ENCODE measurements at regions not wholly inside any gene's neighbourhood (a gene's known extent, or its start where the extent isn't known, plus 50 kb on each side); places are given as distances from the start of the nearest gene placed in this dataset.
"Not testable (repeated sequence)": the region's sequence is repeated elsewhere in the genome, so short reads cannot be mapped to it uniquely, and the experiment has no call there.

DNA sequence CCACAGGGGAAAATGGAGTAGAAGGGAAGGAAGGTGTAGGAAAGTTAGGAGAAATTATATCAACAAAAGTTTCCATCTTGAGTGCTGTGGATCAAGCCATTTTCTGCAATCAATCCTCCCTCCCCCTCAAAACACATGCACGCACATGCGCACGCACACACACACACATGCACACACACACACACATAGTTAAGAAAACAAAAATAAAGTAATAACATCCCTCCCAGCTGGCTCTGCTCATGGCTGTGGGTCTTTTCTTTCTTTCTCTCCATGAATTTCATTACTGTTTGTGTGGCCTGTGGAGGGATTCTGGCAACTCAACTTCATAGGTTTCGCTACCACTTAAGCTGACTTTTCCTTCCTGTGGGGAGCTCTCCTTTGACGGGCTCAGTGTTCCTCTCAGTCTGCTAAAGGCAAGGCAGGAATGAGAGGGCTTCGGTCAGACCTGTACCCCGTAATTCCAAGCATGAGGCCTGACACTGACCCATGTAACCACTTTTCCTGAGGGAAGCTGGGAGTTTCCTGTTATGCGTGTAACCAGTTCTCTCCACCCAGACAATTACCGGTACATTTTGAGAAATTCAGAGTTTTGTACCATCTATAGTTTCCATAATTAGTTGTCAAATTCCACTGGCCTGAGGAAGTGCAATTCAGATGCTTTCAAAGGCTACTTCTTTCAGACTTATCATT, 79.8 kb downstream of the ZNF92 start:
- no peak for DNase-seq (ENCODE audit: low spot score)

DNA sequence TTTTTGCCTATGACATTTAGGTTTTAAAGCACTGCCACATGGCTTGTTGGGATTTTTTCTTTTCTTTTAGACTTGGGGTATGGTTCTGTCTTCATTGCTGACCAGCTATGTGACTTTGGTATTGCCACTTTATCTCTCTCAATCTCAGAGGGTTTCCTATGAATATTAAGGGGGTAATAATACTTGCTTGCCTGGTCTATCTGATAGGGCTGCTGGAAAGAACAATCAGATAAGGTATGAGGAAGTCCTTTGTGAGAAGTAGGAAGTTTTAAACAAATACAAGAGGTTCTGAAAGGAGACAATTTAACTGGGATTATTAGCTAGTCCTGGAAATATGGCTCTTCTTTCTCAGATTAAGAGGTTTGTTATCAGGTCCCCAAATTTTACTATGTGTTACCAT, 80.8 kb downstream of the ZNF92 start:
- DNase-seq (ENCODE audit: low spot score) = no peak

GRCh38 chr7:65455050-65455449, 81.4 kb downstream of the ZNF92 start:
- DNase-seq (ENCODE audit: low spot score) = not testable (repeated sequence)

DNA sequence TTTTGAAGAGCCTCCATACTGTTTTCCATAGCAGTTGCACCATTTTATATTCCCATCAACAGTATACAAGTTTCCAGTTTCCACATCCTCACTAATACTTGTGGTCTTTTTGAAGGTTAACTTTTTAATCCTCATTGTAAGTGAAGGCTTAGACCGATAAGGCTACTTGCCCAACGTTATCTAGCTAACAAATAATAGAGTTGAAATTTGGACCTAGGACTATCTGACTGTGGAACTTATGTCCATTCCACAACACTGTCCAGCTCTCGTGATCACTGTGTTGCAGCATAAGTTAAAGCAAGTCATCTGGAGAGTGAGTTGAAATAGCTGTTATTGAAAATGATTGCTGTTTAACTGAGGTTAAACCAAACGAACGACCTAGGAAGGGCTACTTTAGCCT, 84.0 kb downstream of the ZNF92 start:
- no peak for DNase-seq (ENCODE audit: low spot score)

DNA sequence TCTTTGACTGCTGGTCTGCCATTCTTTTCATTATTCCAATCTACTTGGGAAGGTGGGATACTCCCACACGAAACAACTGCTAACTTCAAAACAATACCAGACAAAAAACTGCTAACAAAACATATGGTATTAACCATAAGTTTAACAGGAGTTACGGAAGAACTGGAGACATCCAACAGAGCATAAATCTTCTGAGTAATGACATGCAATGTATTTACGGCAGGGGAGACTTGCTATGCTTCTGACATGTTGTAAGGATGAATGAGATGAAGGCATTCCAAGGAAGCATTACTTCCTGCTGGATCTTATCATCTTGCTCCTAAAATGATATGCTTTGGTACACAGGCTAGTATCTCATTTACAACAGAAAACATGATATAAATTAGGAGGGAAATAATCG, 85.8 kb downstream of the ZNF92 start:
- no peak for DNase-seq (ENCODE audit: low spot score)

- DNase-seq (ENCODE audit: low spot score) = no peak
Measured at GRCh38 chr7:65462148-65462716, 88.6 kb downstream of the ZNF92 start.

GRCh38 chr7:65463184-65463583, 89.5 kb downstream of the ZNF92 start:
- no peak for DNase-seq (ENCODE audit: low spot score)

GRCh38 chr7:65469919-65470558, 96.4 kb downstream of the ZNF92 start:
- DNase-seq (ENCODE audit: low spot score) = not testable (repeated sequence)

GRCh38 chr7:65471587-65471986, 97.9 kb downstream of the ZNF92 start:
- no peak for DNase-seq (ENCODE audit: low spot score)

DNA sequence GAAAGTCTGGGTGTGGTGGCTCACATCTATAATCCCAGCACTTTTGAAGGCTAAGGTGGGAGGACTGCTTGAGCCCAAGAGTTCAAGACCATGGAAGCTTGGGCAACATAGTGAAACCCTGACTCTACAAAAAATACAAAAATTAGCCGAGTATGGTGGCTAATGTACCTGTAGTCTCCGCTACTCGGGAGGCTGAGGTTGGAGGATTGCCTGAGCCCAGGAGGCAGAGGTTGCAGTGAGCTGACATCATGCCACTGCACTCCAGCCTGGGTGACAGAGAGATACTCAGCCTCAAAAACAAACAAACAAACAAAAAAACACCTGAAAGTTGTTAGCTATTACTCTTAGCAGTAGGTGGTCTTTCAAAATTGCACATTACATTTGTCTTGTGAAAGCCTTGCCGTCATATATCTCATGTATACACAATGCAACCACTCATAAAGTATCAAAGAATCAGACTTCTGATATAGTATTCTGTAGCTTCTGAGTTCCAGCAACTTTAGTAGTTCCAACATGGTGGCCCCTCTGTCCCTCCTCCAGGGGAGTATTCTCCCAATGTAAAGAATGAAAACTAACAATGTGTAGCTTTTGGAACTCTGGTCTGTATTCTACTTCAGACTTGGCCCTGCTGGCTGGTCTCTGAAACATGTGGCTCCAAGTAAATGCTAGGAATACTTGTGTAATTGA, 101.5 kb downstream of the ZNF92 start:
- DNase-seq (ENCODE audit: low spot score) = no peak

DNA sequence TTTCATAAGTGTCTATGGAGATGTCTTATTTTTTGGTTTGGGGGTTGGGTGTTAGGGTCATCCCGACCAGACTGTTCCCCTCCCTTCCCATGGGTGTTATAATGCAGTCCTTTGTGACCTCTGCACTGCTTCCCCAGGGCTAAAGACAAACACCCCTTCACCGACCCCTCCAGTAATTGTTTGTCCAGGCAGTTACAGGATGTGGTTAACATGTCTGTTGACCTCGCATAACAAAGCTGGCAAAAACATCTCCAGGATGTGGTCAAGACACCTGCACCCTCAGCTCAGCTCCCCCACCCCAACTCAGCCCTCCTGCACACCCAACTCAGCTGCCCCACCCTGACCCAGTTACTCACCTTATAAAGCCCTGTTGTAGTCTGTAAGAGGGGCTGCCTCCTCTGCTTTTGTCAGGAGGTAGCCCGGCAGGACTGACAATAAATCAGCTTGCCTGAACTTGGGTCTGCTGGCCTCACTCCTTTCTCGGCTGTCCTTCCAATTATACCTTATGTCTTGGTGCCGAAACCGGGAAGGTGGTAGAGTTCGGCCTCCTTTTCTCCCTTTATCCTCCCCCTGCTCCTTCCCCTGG, 102.2 kb downstream of the ZNF92 start:
- no peak for DNase-seq (ENCODE audit: low spot score)

DNA sequence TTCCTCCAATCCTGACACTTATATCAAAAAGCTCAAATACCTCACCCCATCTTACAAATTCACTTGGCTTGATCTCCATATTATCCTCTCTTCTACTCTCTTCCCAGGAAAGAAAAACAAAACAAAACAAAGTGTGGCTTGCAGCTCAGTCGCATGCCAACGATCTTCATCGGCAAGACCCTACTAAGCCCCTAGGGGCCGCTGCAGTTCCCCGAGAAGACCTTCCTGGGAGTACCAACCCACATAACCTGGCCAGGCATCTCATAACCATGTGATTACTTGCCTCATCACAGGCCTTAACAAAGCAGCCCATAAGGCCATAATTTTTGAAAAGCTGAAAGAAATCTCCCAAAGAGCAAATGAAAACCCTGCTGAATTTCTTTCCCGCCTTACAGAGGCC, 103.7 kb downstream of the ZNF92 start:
- no peak for DNase-seq (ENCODE audit: low spot score)

DNA sequence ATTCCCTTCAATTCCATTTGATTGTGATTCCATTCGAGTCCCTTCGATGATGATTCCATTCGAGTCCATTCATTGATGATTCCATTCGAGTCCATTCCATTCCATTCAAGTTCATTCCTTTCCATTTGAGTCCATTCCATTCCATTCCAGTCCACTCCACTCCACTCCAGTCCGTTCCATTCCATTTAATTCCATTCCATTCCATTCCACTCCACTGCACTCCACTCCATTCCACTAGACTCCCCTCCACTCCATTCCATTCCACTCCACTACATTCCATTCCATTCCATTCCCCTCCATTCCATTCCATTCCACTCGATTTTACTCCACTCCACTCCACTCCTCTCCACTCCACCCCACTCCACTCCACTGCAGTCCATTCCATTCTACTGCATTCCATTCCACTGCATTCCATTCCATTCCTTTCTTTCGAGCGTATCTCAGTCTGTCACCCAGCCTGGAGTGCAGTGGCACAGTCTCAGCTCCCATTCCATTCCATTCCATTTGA, 115.7 kb downstream of the ZNF92 start:
- no peak for DNase-seq (ENCODE audit: low spot score)

GRCh38 chr7:65496697-65497096, 123.0 kb downstream of the ZNF92 start:
- DNase-seq (ENCODE audit: low spot score) = not testable (repeated sequence)

GRCh38 chr7:65503434-65504152, 129.9 kb downstream of the ZNF92 start:
- DNase-seq (ENCODE audit: low spot score) = no peak

DNA sequence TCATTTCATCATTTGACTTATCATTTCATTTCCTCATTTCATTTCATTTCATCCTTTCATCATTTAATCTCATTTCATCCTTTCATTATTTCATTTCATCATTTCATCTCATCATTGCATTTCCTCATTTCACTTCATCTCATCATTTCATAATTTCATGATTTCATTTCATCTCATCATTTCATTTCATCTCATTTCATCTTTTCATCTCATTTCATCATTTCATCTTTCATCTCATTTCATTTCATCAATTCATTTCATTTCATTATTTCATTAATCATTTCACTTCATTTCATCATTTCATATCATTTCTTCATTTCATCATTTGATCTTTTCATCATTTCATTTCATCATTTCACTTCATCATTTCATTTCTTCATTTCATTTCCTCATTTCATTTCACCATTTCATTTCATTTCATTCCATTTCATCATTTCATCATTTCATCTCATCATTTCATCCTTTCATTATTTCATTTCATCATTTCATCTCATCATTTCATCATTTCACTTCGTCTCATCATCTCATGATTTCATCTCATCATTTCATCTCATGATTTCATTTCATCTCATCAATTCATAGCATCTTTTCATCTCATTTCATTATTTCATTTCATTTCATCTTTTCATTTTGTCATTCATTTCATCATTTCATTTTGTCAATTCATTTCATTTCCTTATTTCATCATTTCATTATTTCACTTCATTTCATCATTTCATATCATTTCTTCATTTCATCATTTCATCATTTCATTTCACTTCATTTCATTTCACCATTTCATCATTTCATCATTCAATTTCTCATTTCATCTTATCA, 131.1 kb downstream of the ZNF92 start:
- DNase-seq (ENCODE audit: low spot score) = not testable (repeated sequence)

DNA sequence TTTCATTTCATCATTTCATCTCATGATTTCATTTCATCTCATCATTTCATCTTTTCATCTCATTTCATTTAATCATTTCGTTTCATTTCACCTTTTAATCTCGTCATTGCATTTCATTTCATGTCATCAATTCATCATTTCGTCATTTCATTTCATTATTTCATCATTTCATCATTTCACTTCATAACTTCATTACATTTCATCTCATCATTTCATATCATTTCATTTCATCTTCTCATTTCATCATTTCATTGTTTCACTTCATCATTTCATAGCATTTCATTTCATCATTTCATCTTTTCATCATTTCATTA, 131.6 kb downstream of the ZNF92 start:
- not testable (repeated sequence) for DNase-seq (ENCODE audit: low spot score)

DNA sequence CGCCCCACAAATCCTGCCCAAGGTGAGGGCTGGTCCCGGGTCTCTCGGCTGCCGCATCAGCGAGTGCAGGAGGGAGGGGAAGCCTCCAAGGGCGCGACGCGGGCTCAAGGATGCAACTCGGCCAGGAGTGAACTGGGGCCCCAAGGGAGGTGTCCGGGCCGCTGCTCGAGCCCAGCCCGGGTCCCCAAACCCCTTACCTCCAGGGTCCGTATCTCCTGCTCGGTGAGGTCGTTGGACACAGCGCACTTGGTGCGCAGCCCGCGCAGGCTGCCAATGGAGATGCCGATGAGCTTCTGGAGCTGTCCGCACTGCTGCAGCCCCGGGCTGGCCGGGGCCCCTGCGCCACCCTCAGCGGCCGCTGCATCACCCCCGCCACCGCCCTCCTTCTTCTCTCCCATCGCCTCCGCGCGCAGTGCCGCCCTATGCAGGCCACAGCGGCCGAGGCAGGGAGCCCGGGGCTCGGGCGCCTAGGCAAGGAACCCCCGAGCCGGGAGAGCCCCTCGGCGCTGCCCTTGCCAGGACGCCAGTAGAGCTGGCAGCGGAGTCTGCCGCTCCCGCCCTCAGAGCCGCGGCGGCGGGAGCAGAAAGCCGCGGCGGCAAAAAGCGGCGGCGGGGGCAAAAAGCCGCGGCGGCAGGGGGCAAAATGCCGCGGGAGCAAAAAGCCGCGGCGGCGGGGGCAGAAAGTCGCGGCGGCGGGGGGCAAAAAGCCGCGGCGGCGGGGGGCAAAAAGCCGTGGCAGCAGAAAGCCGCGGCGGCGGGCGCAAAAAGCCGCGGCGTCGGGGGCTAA, 135.1 kb downstream of the ZNF92 start:
- not testable (repeated sequence) for DNase-seq (ENCODE audit: low spot score)

DNA sequence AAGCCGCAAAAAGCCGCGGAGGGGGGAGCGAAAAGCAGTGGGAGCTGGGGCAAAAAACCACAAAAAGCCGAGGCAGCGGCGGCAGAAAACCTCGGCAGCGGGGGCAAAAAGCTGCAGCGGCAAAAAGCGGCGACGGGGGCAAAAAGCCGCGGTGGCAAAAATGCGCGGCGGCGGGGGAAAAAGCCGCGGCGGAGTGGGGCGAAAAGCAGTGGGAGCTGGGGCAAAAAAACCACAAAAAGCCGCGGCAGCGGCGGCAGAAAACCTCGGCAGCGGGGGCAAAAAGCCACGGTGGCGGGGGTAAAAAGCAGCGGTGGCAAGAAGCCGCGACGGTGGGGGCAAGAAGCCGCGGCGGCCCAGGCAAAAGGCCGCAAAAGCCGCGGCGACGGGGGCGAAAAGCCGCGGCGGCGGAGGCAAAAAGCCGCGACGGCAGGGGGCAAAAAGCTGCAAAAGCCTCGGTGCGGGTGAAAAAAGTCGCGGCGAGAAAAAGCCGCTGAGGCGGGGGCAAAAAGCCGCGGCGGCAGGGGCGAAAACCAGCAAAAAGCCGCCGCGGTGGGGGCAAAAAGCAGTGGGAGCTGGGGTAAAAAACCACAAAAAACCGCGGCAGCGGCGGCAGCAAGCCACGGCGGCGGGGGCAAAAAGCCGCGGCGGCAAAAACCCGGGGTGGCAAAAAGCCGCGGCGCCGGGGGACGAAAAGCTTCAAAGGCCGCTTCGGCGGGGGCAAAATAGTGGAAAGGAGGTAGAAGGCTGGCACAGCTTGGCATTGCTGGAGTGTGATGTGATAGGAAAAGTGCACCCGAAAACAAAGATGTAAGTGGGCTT, 135.9 kb downstream of the ZNF92 start:
- DNase-seq (ENCODE audit: low spot score) = no peak
